Glomerular endothelial cell (primary cell): ENCODE measurements at regions not wholly inside any gene's neighbourhood (a gene's known extent, or its start where the extent isn't known, plus 50 kb on each side); places are given as distances from the start of the nearest gene placed in this dataset.

Source experiments
- DNase-seq: peaks from one replicate; pipeline ENCODE4 v3.0.0-alpha.2; 2011; ENCODE audit warnings: low read depth, low spot score; ENCODE audit errors: extremely low read depth

DNA sequence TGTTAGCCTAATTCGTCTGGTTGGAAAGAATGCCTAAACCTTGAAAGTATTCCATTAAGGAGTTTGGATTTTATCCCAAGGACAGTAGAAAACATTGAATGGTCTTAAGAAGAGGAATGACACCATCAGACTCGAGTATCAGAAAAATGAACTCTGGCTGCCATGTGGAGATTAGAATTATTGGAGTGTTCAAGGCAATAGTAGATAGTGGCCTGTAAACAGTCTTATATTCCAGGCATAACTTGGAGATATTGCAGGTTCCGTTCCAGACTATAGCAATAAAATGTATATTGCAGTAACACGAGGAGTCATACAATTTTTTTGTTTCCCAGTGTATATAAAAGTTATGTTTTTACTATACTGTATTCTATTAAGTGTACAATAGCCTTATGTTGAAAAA is 130.9 kb downstream of the GDAP2 start:
- no peak for DNase-seq

DNA sequence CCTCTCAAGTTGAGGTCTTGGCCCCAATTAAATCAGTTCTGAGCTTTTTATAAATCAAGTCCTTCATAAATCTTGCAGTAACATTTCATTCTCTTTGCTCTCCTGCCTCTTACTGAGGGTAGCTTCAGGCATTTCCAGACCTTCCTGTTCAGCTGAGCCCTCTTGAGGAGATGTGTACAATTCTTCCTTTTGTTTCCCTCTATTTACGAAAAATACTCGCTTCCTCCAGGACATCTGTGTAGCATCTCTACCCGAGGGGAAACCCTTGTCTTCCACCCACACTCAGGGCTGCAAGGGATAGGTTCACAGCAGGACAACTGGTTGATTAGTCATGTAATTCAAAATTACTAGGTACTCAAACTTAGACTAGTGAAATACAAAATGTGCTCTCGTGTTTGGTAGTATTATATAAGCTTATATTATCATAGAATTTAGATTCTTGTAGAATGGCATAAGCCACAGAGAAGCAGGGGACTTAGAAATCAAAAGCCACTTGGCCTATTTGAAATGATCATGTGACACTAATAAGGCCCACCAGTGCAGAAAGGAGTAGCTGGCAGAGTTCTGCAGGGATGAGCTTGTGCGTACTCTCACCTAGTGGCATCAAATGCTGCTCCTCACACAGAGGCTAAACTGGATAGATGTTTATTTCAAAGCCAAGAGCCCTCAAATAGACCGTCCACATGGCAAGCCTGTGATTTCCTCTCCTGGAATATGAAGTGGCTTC is 126.7 kb downstream of the GDAP2 start:
- no peak for DNase-seq

DNA sequence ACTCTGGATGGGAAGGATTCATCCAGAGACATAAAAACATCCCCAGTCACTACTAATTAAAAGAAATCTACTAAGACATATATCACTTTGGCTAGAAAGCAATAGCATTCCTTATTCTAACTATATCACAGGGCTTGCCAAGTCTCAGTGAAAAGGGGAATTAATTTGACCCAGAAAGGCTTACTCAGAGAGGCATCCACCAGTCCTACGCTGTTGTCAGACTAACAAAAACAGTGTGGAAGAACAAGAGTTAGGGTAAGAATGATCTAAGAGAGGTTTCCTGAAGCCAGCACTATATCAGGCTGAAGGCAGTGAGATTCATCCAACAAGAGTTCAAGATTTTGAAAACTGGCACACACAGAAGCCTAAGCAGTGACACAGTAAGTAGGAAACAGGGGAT is 126.1 kb downstream of the GDAP2 start:
- DNase-seq = no peak

DNA sequence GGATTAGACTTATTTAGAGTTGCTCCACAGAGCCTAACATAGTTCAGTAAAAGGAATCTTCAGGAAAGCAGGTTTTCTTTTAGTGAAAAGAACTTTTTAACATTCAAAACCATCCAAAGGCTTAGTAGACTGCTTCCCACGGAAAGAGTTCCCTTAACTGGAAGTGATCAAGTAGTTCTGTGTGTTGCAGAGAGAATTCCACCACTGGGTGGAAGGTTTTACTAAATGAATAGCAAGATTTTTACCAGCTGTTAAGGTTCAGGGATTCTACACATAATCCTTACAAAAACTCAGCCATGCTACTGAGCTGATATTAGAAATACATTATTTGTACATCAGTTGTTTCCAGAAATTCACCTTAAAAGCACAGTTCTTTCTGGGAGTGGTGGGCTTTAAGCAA is 119.7 kb downstream of the GDAP2 start:
- DNase-seq = no peak

GRCh38 chr1:117810553-117810952 is 118.9 kb downstream of the GDAP2 start:
- no peak for DNase-seq

- no peak for DNase-seq
These were observed 116.4 kb downstream of the GDAP2 start for GRCh38 chr1:117812869-117813511.
